H9 (cell line): ENCODE measurements at regions not wholly inside any gene's neighbourhood (a gene's known extent, or its start where the extent isn't known, plus 50 kb on each side); places are given as distances from the start of the nearest gene placed in this dataset.

Experiments used
- DNase-seq: peaks from one replicate; pipeline ENCODE4 v3.0.0-alpha.2; 2017
- H2AFZ ChIP-seq: one replicate; pipeline ENCODE4 v1.6.1; 2013; ENCODE audit warnings: mild to moderate bottlenecking, low read length, control low read depth, moderate library complexity
- H2AK5ac ChIP-seq: 2 replicates; pipeline ENCODE4 v1.6.1; 2013; ENCODE audit warnings: low read length, control low read depth, mixed read lengths; ENCODE audit not compliant: insufficient read length
- H2BK120ac ChIP-seq: one replicate; pipeline ENCODE4 v1.6.1; 2013; ENCODE audit warnings: low read depth, mild to moderate bottlenecking, low read length, control low read depth, inconsistent platforms; ENCODE audit not compliant: poor library complexity, severe bottlenecking
- H2BK12ac ChIP-seq: 2 replicates; pipeline ENCODE4 v1.6.1; 2013; ENCODE audit warnings: low read length, control low read depth, mixed read lengths, low read depth; ENCODE audit not compliant: insufficient read length
- H2BK15ac ChIP-seq: 2 replicates; pipeline ENCODE4 v1.6.1; 2013; ENCODE audit warnings: low read depth, low read length, control low read depth
- H2BK20ac ChIP-seq: one replicate; pipeline ENCODE4 v1.6.1; 2013; ENCODE audit warnings: low read depth, mild to moderate bottlenecking, low read length, control low read depth, inconsistent platforms; ENCODE audit not compliant: poor library complexity, severe bottlenecking
- H2BK5ac ChIP-seq: 2 replicates; pipeline ENCODE4 v1.6.1; 2013; ENCODE audit warnings: low read length, control low read depth, mixed read lengths; ENCODE audit not compliant: insufficient read length
- H3K14ac ChIP-seq: 2 replicates; pipeline ENCODE4 v1.6.1; 2013; ENCODE audit warnings: low read length, control low read depth; ENCODE audit not compliant: insufficient read depth
- H3K18ac ChIP-seq: 2 replicates; pipeline ENCODE4 v1.6.1; 2013; ENCODE audit warnings: low read depth, mild to moderate bottlenecking, mixed read lengths, low read length, control low read depth; ENCODE audit not compliant: insufficient read length
- H3K23ac ChIP-seq: 2 replicates; pipeline ENCODE4 v1.6.1; 2013; ENCODE audit warnings: low read length, control low read depth, mixed read lengths, low read depth; ENCODE audit not compliant: insufficient read length
- H3K23me2 ChIP-seq: 2 replicates; pipeline ENCODE4 v1.6.1; 2013; ENCODE audit warnings: low read depth, mild to moderate bottlenecking, mixed read lengths, low read length, control low read depth; ENCODE audit not compliant: insufficient read length, poor library complexity, severe bottlenecking
- H3K27ac ChIP-seq: 2 replicates; pipeline ENCODE4 v1.5.1; 2013; ENCODE audit warnings: low read length, control low read depth, mixed read lengths, low read depth; ENCODE audit not compliant: insufficient read length
- H3K27me3 ChIP-seq: 2 replicates; pipeline ENCODE4 v1.6.1; 2013; ENCODE audit warnings: low read length, control low read depth, inconsistent platforms; ENCODE audit not compliant: insufficient read depth
- H3K4ac ChIP-seq: 2 replicates; pipeline ENCODE4 v1.6.1; 2013; ENCODE audit warnings: low read depth, mild to moderate bottlenecking, control low read depth, inconsistent platforms, low read length, moderate library complexity
- H3K4me1 ChIP-seq: 2 replicates; pipeline ENCODE4 v1.6.1; 2013; ENCODE audit warnings: low read length, control low read depth, inconsistent platforms; ENCODE audit not compliant: insufficient read depth
- H3K4me2 ChIP-seq: 2 replicates; pipeline ENCODE4 v1.6.1; 2013; ENCODE audit warnings: low read length, control low read depth, mixed read lengths; ENCODE audit not compliant: insufficient read length, insufficient read depth
- H3K56ac ChIP-seq: 2 replicates; pipeline ENCODE4 v1.6.1; 2013; ENCODE audit warnings: low read depth, mild to moderate bottlenecking, mixed read lengths, low read length, control low read depth; ENCODE audit not compliant: insufficient read length
- H3K79me1 ChIP-seq: 2 replicates; pipeline ENCODE4 v1.6.1; 2013; ENCODE audit warnings: low read depth, mild to moderate bottlenecking, moderate library complexity, low read length, control low read depth, inconsistent platforms; ENCODE audit not compliant: insufficient read depth, poor library complexity, severe bottlenecking
- H3K79me2 ChIP-seq: 2 replicates; pipeline ENCODE4 v1.6.1; 2013; ENCODE audit warnings: low read length, control low read depth, inconsistent platforms; ENCODE audit not compliant: insufficient read depth
- H3K9ac ChIP-seq: 2 replicates; pipeline ENCODE4 v1.6.1; 2013; ENCODE audit warnings: low read length, control low read depth, mixed read lengths; ENCODE audit not compliant: insufficient read length; ENCODE audit errors: extremely low read depth
- H3K9me3 ChIP-seq: one replicate; pipeline ENCODE4 v1.6.1; 2013; ENCODE audit warnings: low read depth, low read length, inconsistent platforms; ENCODE audit not compliant: control insufficient read depth
- H3T11ph ChIP-seq: one replicate; pipeline ENCODE4 v1.6.1; 2013; ENCODE audit warnings: mild to moderate bottlenecking, low read length, control low read depth, inconsistent platforms
- H4K20me1 ChIP-seq: one replicate; pipeline ENCODE4 v1.6.1; 2013; ENCODE audit not compliant: control insufficient read depth, insufficient read length, insufficient read depth
- H4K5ac ChIP-seq: 2 replicates; pipeline ENCODE4 v1.6.1; 2013; ENCODE audit warnings: low read depth, mild to moderate bottlenecking, mixed read lengths, low read length, control low read depth; ENCODE audit not compliant: insufficient read length
- H4K8ac ChIP-seq: replicated peaks from 2 replicates; pipeline ENCODE4 v1.6.1; 2013; ENCODE audit warnings: low read length, control low read depth, mixed read lengths, low read depth; ENCODE audit not compliant: insufficient read length
- H4K91ac ChIP-seq: 2 replicates; pipeline ENCODE4 v1.6.1; 2013; ENCODE audit warnings: low read depth, mild to moderate bottlenecking, moderate library complexity, mixed read lengths, low read length, control low read depth; ENCODE audit not compliant: insufficient read length
- H3K27ac Mint-ChIP-seq, 3 experiments: 2 replicates in 2 of 3; 3 replicates in 1 of 3; pipeline ENCODE4 v1.8.0; 2020 to 2021; ENCODE audit warnings: mixed read lengths in 3 of 3, mild to moderate bottlenecking in 1 of 3, moderate library complexity in 1 of 3
- H3K27me3 Mint-ChIP-seq: 2 replicates; pipeline ENCODE4 v1.8.0; 2021; ENCODE audit warnings: low read depth, mild to moderate bottlenecking, moderate library complexity, mixed read lengths
- H3K36me3 Mint-ChIP-seq, 3 experiments: 2 replicates in 2 of 3; 3 replicates in 1 of 3; pipeline ENCODE4 v1.8.0; 2020 to 2021; ENCODE audit warnings: low read depth in 3 of 3, mixed read lengths in 3 of 3; ENCODE audit not compliant: insufficient read depth in 1 of 3
- H3K4me1 Mint-ChIP-seq, 2 experiments: 2 replicates each; pipeline ENCODE4 v1.8.0; 2020; ENCODE audit warnings: mixed read lengths in 2 of 2
- H3K4me3 Mint-ChIP-seq, 2 experiments: 2 replicates in 1 of 2; 3 replicates in 1 of 2; pipeline ENCODE4 v1.8.0; 2020 to 2021; ENCODE audit warnings: mild to moderate bottlenecking in 2 of 2, mixed read lengths in 2 of 2, moderate library complexity in 1 of 2
- H3K9me3 Mint-ChIP-seq, 2 experiments: 2 replicates in 1 of 2; 3 replicates in 1 of 2; pipeline ENCODE4 v1.8.0; 2020; ENCODE audit warnings: mild to moderate bottlenecking in 2 of 2, mixed read lengths in 2 of 2, moderate library complexity in 1 of 2
- CTCF ChIP-seq: fragments of 200-600 bp; sonication (generic); conservative IDR thresholded peaks from 3 replicates; pipeline ENCODE4 v1.8.0; 2021; ENCODE audit warnings: antibody characterized with exemption, mild to moderate bottlenecking
- WGBS: extraction: QIAGEN DNeasy Blood & Tissue Kit; methylation state at CpG from one replicate; pipeline ENCODE4 v1.1.7; 2013; ENCODE audit warnings: missing lambda C conversion rate, low lambda C conversion rate, mixed read lengths; ENCODE audit not compliant: insufficient read length; ENCODE audit errors: extremely low coverage; 5-methylcytosine and 5-hydroxymethylcytosine counted together

- Histone ChIP-seq H2BK15ac (no peak overlapping the region), H3K23ac (no peak overlapping the region), H2AFZ (no peak overlapping the region), H3K27me3 (no peaks in the 10 kb centered on the region), H2BK12ac (no peak overlapping the region), H2BK5ac (no peak overlapping the region), H3T11ph (no peak overlapping the region), H4K5ac (no peak overlapping the region), H4K8ac (no peak overlapping the region), H2BK20ac (no peak overlapping the region), H2BK120ac (no peak overlapping the region), H3K4ac (no peak overlapping the region), H3K9ac (no peak overlapping the region), H3K18ac (no peak overlapping the region), H4K91ac (no peak overlapping the region), H3K4me1 (no peaks in the 10 kb centered on the region), H3K56ac (no peak overlapping the region), H3K23me2 (no peaks in the 10 kb centered on the region), H3K79me2 (no peaks in the 10 kb centered on the region), H2AK5ac (no peak overlapping the region), H3K14ac (no peak overlapping the region), H3K79me1 (no peaks in the 10 kb centered on the region), H3K9me3 (no peaks in the 10 kb centered on the region), H4K20me1 (no peaks in the 10 kb centered on the region), H3K27ac (no peak overlapping the region), H3K4me2 (no peak overlapping the region)
- Mint-ChIP-seq H3K4me1 (no peaks in the 10 kb centered on the region), H3K27ac (no peak overlapping the region), H3K36me3 (no peaks in the 10 kb centered on the region), H3K27me3 (no peaks in the 10 kb centered on the region), H3K4me3 (no peak overlapping the region), H3K9me3 (no peaks in the 10 kb centered on the region)
- no peak for DNase-seq
- no CpG with 5 or more reads among the region's 1 CpG for WGBS
- no peak for TF ChIP-seq CTCF
These were observed 649.6 kb downstream of the TNS3 start for GRCh38 chr7:46932306-46932675.
